Panc1 (cell line): ENCODE measurements at regions not wholly inside any gene's neighbourhood (a gene's known extent, or its start where the extent isn't known, plus 50 kb on each side); places are given as distances from the start of the nearest gene placed in this dataset.

Experiments
- ATAC-seq: fragments of 200-7000 bp; cut with Tn5 transposase; 2 replicates; pipeline ENCODE4 v1.9.1; 2020; ENCODE audit warnings: mild to moderate bottlenecking, moderate library complexity
- BruUV-seq: library from RNA; stranded (reverse); fragments of 400-500 nt; replicated peaks from 2 replicates; lab custom pipeline; 2021; lab: Mats Ljungman, UMichigan
- CTCF ChIA-PET: fragments of 300-600 bp; sonication (Branson Sonifier 250); formaldehyde crosslinking; loops from one replicate; lab custom pipeline; 2022; ENCODE audit warnings: antibody characterized with exemption; lab: Charles Lee
- POLR2A ChIA-PET: fragments of 300-600 bp; sonication (Branson Sonifier 250); formaldehyde crosslinking; loops from one replicate; lab custom pipeline; 2022; ENCODE audit warnings: antibody characterized with exemption; lab: Charles Lee
- DNase-seq: peaks from one replicate; pipeline ENCODE4 v3.0.0-alpha.2; 2010; ENCODE audit warnings: low read depth, low spot score
- H3K27ac ChIP-seq: 2 replicates; pipeline ENCODE4 v1.5.1; 2011; ENCODE audit warnings: mild to moderate bottlenecking, low read length, inconsistent platforms
- H3K27me3 ChIP-seq: fragments of 200-500 bp; sonication (Bioruptor generic); 2 replicates; pipeline ENCODE4 v1.6.0; 2014; ENCODE audit warnings: low read length, inconsistent platforms; ENCODE audit not compliant: control insufficient read depth, insufficient read depth
- H3K36me3 ChIP-seq: fragments of 200-500 bp; sonication (Bioruptor generic); 2 replicates; pipeline ENCODE4 v1.5.1; 2014; ENCODE audit warnings: inconsistent platforms, mild to moderate bottlenecking, low read length, moderate library complexity; ENCODE audit not compliant: control insufficient read depth, insufficient read depth
- H3K4me1 ChIP-seq: 2 replicates; pipeline ENCODE4 v1.5.1; 2011; ENCODE audit warnings: inconsistent platforms, mild to moderate bottlenecking, low read length, moderate library complexity; ENCODE audit not compliant: control insufficient read depth, insufficient read depth
- H3K4me3 ChIP-seq, 2 experiments: 2 replicates each; pipeline ENCODE4 v1.5.1; 2011 to 2012; ENCODE audit warnings: low read depth in 2 of 2, low read length in 2 of 2, mild to moderate bottlenecking in 2 of 2, inconsistent platforms in 1 of 2, moderate library complexity in 1 of 2
- H3K9me3 ChIP-seq: fragments of 200-500 bp; sonication (Bioruptor generic); 2 replicates; pipeline ENCODE4 v1.5.1; 2014; ENCODE audit warnings: low read depth, mild to moderate bottlenecking, inconsistent platforms, low read length, moderate library complexity; ENCODE audit not compliant: control insufficient read depth, insufficient read depth
- CTCF ChIP-seq: fragments of 450-650 bp; IDR thresholded peaks from 2 replicates; pipeline ENCODE4 v1.5.1; 2017; ENCODE audit warnings: mild to moderate bottlenecking
- POLR2AphosphoS5 ChIP-seq: IDR thresholded peaks from 2 replicates; pipeline ENCODE4 v1.6.1; 2012; ENCODE audit warnings: mild to moderate bottlenecking, low read depth, low read length, moderate library complexity
- SIN3A ChIP-seq: IDR thresholded peaks from 2 replicates; pipeline ENCODE4 v1.6.1; 2012; ENCODE audit warnings: low read depth, mild to moderate bottlenecking, low read length, moderate library complexity, borderline replicate concordance; ENCODE audit not compliant: insufficient read depth
- TCF7L2 ChIP-seq: IDR thresholded peaks from 2 replicates; pipeline ENCODE4 v1.6.1; 2011; ENCODE audit warnings: mild to moderate bottlenecking, low read depth, low read length, inconsistent platforms
- in situ Hi-C: cut with HindIII; loops from 2 replicates; pipeline ENCODE4 v1.10.0; 2016; ENCODE audit warnings: low sequenced_read_pairs, low pct_unique_long_range_greater_than_20kb
- intact Hi-C: fragments of 100-400 bp; cut with micrococcal nuclease; formaldehyde crosslinking; loops from one replicate; pipeline ENCODE4 v1.10.0; 2022; ENCODE audit not compliant: unreplicated experiment
- TF ChIP-seq, protein P1 (sequence below), 2 experiments: IDR thresholded peaks; 2 replicates each; pipeline ENCODE4 v1.6.1; 2011 to 2012; ENCODE audit warnings: low read depth in 2 of 2, control low read depth in 1 of 2, low read length in 1 of 2, mild to moderate bottlenecking in 1 of 2, moderate library complexity in 1 of 2; ENCODE audit not compliant: insufficient read depth in 1 of 2

DNA sequence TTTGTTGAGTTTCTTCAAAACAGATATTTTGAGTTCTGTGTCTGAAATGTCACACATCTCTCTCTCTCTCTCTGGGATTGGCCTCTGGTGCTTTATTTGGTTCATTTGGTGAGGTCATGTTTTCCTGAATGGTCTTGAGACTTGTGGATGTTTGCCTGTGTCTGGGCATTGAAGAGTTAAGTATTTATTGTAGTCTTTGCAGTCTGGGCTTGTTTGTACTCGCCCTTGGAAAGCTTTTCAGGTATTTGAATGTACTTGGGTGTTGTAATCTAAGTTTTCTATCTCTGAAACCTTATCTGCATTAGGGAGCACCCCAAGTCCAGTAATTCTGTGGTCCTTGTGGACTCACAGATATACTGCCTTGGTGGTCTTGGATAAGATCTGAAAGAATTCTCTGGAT lies 106.7 kb upstream of the PRSS58 start:
- no TSS peak for BruUV-seq
- CTCF ChIA-PET: no interaction called here
- DNase-seq: no peak
- TF ChIP-seq TCF7L2 (no peak), SIN3A (no peak), POLR2AphosphoS5 (no peak), CTCF (no peak)
- TF ChIP-seq, protein P1, sequence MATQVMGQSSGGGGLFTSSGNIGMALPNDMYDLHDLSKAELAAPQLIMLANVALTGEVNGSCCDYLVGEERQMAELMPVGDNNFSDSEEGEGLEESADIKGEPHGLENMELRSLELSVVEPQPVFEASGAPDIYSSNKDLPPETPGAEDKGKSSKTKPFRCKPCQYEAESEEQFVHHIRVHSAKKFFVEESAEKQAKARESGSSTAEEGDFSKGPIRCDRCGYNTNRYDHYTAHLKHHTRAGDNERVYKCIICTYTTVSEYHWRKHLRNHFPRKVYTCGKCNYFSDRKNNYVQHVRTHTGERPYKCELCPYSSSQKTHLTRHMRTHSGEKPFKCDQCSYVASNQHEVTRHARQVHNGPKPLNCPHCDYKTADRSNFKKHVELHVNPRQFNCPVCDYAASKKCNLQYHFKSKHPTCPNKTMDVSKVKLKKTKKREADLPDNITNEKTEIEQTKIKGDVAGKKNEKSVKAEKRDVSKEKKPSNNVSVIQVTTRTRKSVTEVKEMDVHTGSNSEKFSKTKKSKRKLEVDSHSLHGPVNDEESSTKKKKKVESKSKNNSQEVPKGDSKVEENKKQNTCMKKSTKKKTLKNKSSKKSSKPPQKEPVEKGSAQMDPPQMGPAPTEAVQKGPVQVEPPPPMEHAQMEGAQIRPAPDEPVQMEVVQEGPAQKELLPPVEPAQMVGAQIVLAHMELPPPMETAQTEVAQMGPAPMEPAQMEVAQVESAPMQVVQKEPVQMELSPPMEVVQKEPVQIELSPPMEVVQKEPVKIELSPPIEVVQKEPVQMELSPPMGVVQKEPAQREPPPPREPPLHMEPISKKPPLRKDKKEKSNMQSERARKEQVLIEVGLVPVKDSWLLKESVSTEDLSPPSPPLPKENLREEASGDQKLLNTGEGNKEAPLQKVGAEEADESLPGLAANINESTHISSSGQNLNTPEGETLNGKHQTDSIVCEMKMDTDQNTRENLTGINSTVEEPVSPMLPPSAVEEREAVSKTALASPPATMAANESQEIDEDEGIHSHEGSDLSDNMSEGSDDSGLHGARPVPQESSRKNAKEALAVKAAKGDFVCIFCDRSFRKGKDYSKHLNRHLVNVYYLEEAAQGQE (IDR thresholded peaks at IDR 0.05; ENCODE audit: insufficient read depth in 1 of 2, low read depth in 2 of 2, low read length in 1 of 2): no peak
- no peak for ATAC-seq
- Histone ChIP-seq H3K4me3 (no peak overlapping the region), H3K27ac (no peak overlapping the region), H3K4me1 (no peaks in the 10 kb centered on the region), H3K9me3 (no peaks in the 10 kb centered on the region), H3K27me3 (no peaks in the 10 kb centered on the region), H3K36me3 (no peaks in the 10 kb centered on the region)
- intact Hi-C loops: no loop called here
- POLR2A ChIA-PET: no interaction called here
- in situ Hi-C loops: no loop called here

DNA sequence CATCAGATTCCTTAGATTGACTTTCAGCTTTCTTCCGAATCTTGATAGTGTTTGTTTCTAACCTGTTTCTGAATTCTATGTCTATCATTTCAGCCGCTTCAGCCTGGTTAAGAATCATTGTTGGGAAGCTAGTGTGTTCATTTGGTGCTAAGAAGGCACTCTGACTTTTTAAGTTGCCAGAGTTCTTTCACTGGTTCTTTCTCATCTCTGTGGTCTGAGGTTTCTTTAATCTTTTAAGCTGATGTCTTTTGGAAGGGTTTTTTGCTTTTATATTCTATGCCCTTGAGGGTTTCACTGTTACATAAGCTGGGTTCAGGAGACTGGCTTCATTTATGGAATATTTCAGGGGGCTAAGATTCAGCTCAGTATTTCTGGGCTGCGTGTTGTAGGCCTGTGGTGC lies 104.5 kb upstream of the PRSS58 start:
- no peaks in the 10 kb centered on the region; the same call in 1 of the 2 replicates for H3K4me1 ChIP-seq
- in situ Hi-C loops: no loop called here
- TF ChIP-seq TCF7L2 (no peak), POLR2AphosphoS5 (no peak), CTCF (no peak), SIN3A (no peak)
- TF ChIP-seq, protein P1 (IDR thresholded peaks at IDR 0.05; ENCODE audit: insufficient read depth in 1 of 2, low read depth in 2 of 2, low read length in 1 of 2): no peak
- ChIA-PET CTCF (no interaction called here), POLR2A (no interaction called here)
- H3K4me3 ChIP-seq: no peak overlapping the region
- DNase-seq (no peak), ATAC-seq (no peak)
- H3K36me3 ChIP-seq: no peaks in the 10 kb centered on the region
- BruUV-seq: no TSS peak
- intact Hi-C loops: no loop called here
- no peaks in the 10 kb centered on the region for H3K27me3 ChIP-seq
- H3K27ac ChIP-seq: no peak overlapping the region
- H3K9me3 ChIP-seq: no peaks in the 10 kb centered on the region
